H9 (cell line): ENCODE measurements at regions not wholly inside any gene's neighbourhood (a gene's known extent, or its start where the extent isn't known, plus 50 kb on each side); places are given as distances from the start of the nearest gene placed in this dataset.

Source experiments
- DNase-seq: peaks from one replicate; pipeline ENCODE4 v3.0.0-alpha.2; 2017
- H2AFZ ChIP-seq: one replicate; pipeline ENCODE4 v1.6.1; 2013; ENCODE audit warnings: mild to moderate bottlenecking, low read length, control low read depth, moderate library complexity
- H2AK5ac ChIP-seq: 2 replicates; pipeline ENCODE4 v1.6.1; 2013; ENCODE audit warnings: low read length, control low read depth, mixed read lengths; ENCODE audit not compliant: insufficient read length
- H2BK120ac ChIP-seq: one replicate; pipeline ENCODE4 v1.6.1; 2013; ENCODE audit warnings: low read depth, mild to moderate bottlenecking, low read length, control low read depth, inconsistent platforms; ENCODE audit not compliant: poor library complexity, severe bottlenecking
- H2BK12ac ChIP-seq: 2 replicates; pipeline ENCODE4 v1.6.1; 2013; ENCODE audit warnings: low read length, control low read depth, mixed read lengths, low read depth; ENCODE audit not compliant: insufficient read length
- H2BK15ac ChIP-seq: 2 replicates; pipeline ENCODE4 v1.6.1; 2013; ENCODE audit warnings: low read depth, low read length, control low read depth
- H2BK20ac ChIP-seq: one replicate; pipeline ENCODE4 v1.6.1; 2013; ENCODE audit warnings: low read depth, mild to moderate bottlenecking, low read length, control low read depth, inconsistent platforms; ENCODE audit not compliant: poor library complexity, severe bottlenecking
- H2BK5ac ChIP-seq: 2 replicates; pipeline ENCODE4 v1.6.1; 2013; ENCODE audit warnings: low read length, control low read depth, mixed read lengths; ENCODE audit not compliant: insufficient read length
- H3K14ac ChIP-seq: 2 replicates; pipeline ENCODE4 v1.6.1; 2013; ENCODE audit warnings: low read length, control low read depth; ENCODE audit not compliant: insufficient read depth
- H3K18ac ChIP-seq: 2 replicates; pipeline ENCODE4 v1.6.1; 2013; ENCODE audit warnings: low read depth, mild to moderate bottlenecking, mixed read lengths, low read length, control low read depth; ENCODE audit not compliant: insufficient read length
- H3K23ac ChIP-seq: 2 replicates; pipeline ENCODE4 v1.6.1; 2013; ENCODE audit warnings: low read length, control low read depth, mixed read lengths, low read depth; ENCODE audit not compliant: insufficient read length
- H3K23me2 ChIP-seq: 2 replicates; pipeline ENCODE4 v1.6.1; 2013; ENCODE audit warnings: low read depth, mild to moderate bottlenecking, mixed read lengths, low read length, control low read depth; ENCODE audit not compliant: insufficient read length, poor library complexity, severe bottlenecking
- H3K27ac ChIP-seq: 2 replicates; pipeline ENCODE4 v1.5.1; 2013; ENCODE audit warnings: low read length, control low read depth, mixed read lengths, low read depth; ENCODE audit not compliant: insufficient read length
- H3K27me3 ChIP-seq: 2 replicates; pipeline ENCODE4 v1.6.1; 2013; ENCODE audit warnings: low read length, control low read depth, inconsistent platforms; ENCODE audit not compliant: insufficient read depth
- H3K4ac ChIP-seq: 2 replicates; pipeline ENCODE4 v1.6.1; 2013; ENCODE audit warnings: low read depth, mild to moderate bottlenecking, control low read depth, inconsistent platforms, low read length, moderate library complexity
- H3K4me1 ChIP-seq: 2 replicates; pipeline ENCODE4 v1.6.1; 2013; ENCODE audit warnings: low read length, control low read depth, inconsistent platforms; ENCODE audit not compliant: insufficient read depth
- H3K4me2 ChIP-seq: 2 replicates; pipeline ENCODE4 v1.6.1; 2013; ENCODE audit warnings: low read length, control low read depth, mixed read lengths; ENCODE audit not compliant: insufficient read length, insufficient read depth
- H3K56ac ChIP-seq: 2 replicates; pipeline ENCODE4 v1.6.1; 2013; ENCODE audit warnings: low read depth, mild to moderate bottlenecking, mixed read lengths, low read length, control low read depth; ENCODE audit not compliant: insufficient read length
- H3K79me1 ChIP-seq: 2 replicates; pipeline ENCODE4 v1.6.1; 2013; ENCODE audit warnings: low read depth, mild to moderate bottlenecking, moderate library complexity, low read length, control low read depth, inconsistent platforms; ENCODE audit not compliant: insufficient read depth, poor library complexity, severe bottlenecking
- H3K79me2 ChIP-seq: 2 replicates; pipeline ENCODE4 v1.6.1; 2013; ENCODE audit warnings: low read length, control low read depth, inconsistent platforms; ENCODE audit not compliant: insufficient read depth
- H3K9ac ChIP-seq: 2 replicates; pipeline ENCODE4 v1.6.1; 2013; ENCODE audit warnings: low read length, control low read depth, mixed read lengths; ENCODE audit not compliant: insufficient read length; ENCODE audit errors: extremely low read depth
- H3K9me3 ChIP-seq: one replicate; pipeline ENCODE4 v1.6.1; 2013; ENCODE audit warnings: low read depth, low read length, inconsistent platforms; ENCODE audit not compliant: control insufficient read depth
- H3T11ph ChIP-seq: one replicate; pipeline ENCODE4 v1.6.1; 2013; ENCODE audit warnings: mild to moderate bottlenecking, low read length, control low read depth, inconsistent platforms
- H4K20me1 ChIP-seq: one replicate; pipeline ENCODE4 v1.6.1; 2013; ENCODE audit not compliant: control insufficient read depth, insufficient read length, insufficient read depth
- H4K5ac ChIP-seq: 2 replicates; pipeline ENCODE4 v1.6.1; 2013; ENCODE audit warnings: low read depth, mild to moderate bottlenecking, mixed read lengths, low read length, control low read depth; ENCODE audit not compliant: insufficient read length
- H4K8ac ChIP-seq: replicated peaks from 2 replicates; pipeline ENCODE4 v1.6.1; 2013; ENCODE audit warnings: low read length, control low read depth, mixed read lengths, low read depth; ENCODE audit not compliant: insufficient read length
- H4K91ac ChIP-seq: 2 replicates; pipeline ENCODE4 v1.6.1; 2013; ENCODE audit warnings: low read depth, mild to moderate bottlenecking, moderate library complexity, mixed read lengths, low read length, control low read depth; ENCODE audit not compliant: insufficient read length
- H3K27ac Mint-ChIP-seq, 3 experiments: 2 replicates in 2 of 3; 3 replicates in 1 of 3; pipeline ENCODE4 v1.8.0; 2020 to 2021; ENCODE audit warnings: mixed read lengths in 3 of 3, mild to moderate bottlenecking in 1 of 3, moderate library complexity in 1 of 3
- H3K27me3 Mint-ChIP-seq: 2 replicates; pipeline ENCODE4 v1.8.0; 2021; ENCODE audit warnings: low read depth, mild to moderate bottlenecking, moderate library complexity, mixed read lengths
- H3K36me3 Mint-ChIP-seq, 3 experiments: 2 replicates in 2 of 3; 3 replicates in 1 of 3; pipeline ENCODE4 v1.8.0; 2020 to 2021; ENCODE audit warnings: low read depth in 3 of 3, mixed read lengths in 3 of 3; ENCODE audit not compliant: insufficient read depth in 1 of 3
- H3K4me1 Mint-ChIP-seq, 2 experiments: 2 replicates each; pipeline ENCODE4 v1.8.0; 2020; ENCODE audit warnings: mixed read lengths in 2 of 2
- H3K4me3 Mint-ChIP-seq, 2 experiments: 2 replicates in 1 of 2; 3 replicates in 1 of 2; pipeline ENCODE4 v1.8.0; 2020 to 2021; ENCODE audit warnings: mild to moderate bottlenecking in 2 of 2, mixed read lengths in 2 of 2, moderate library complexity in 1 of 2
- H3K9me3 Mint-ChIP-seq, 2 experiments: 2 replicates in 1 of 2; 3 replicates in 1 of 2; pipeline ENCODE4 v1.8.0; 2020; ENCODE audit warnings: mild to moderate bottlenecking in 2 of 2, mixed read lengths in 2 of 2, moderate library complexity in 1 of 2
- CTCF ChIP-seq: fragments of 200-600 bp; sonication (generic); conservative IDR thresholded peaks from 3 replicates; pipeline ENCODE4 v1.8.0; 2021; ENCODE audit warnings: antibody characterized with exemption, mild to moderate bottlenecking
- WGBS: extraction: QIAGEN DNeasy Blood & Tissue Kit; methylation state at CpG from one replicate; pipeline ENCODE4 v1.1.7; 2013; ENCODE audit warnings: missing lambda C conversion rate, low lambda C conversion rate, mixed read lengths; ENCODE audit not compliant: insufficient read length; ENCODE audit errors: extremely low coverage; 5-methylcytosine and 5-hydroxymethylcytosine counted together

GRCh38 chr3:117439812-117440211, 730.2 kb downstream of the TUSC7 start:
- H3K9ac ChIP-seq: no peak overlapping the region
- no peak overlapping the region for H2AK5ac ChIP-seq
- H3K27me3 Mint-ChIP-seq: no peaks in the 10 kb centered on the region; the same call in 1 of the 2 replicates
- no peaks in the 10 kb centered on the region; the same call in 1 of the 2 replicates for H3K4me1 ChIP-seq
- TF ChIP-seq CTCF: peak; percentile 83
- no peak overlapping the region for H2BK20ac ChIP-seq
- H2BK120ac ChIP-seq: no peak overlapping the region
- no peak overlapping the region for H3K23ac ChIP-seq
- no peaks in the 10 kb centered on the region for H4K20me1 ChIP-seq
- no peaks in the 10 kb centered on the region for H3K79me2 ChIP-seq
- H3K36me3 Mint-ChIP-seq: peaks cover 0 to 4% (median 0%) of the 10 kb centered on the region in 3 experiments; a peak in 2 of 7 replicates
- no peak overlapping the region for H2AFZ ChIP-seq
- no peak overlapping the region for H4K5ac ChIP-seq
- no peaks in the 10 kb centered on the region for H3K9me3 ChIP-seq
- no peak for DNase-seq
- peak overlapping the region in 1 of 3 experiments; percentile 73; a peak in 1 of 7 replicates for H3K27ac Mint-ChIP-seq
- H2BK5ac ChIP-seq: no peak overlapping the region
- no peak overlapping the region for H3K56ac ChIP-seq
- H2BK15ac ChIP-seq: no peak overlapping the region
- no peak overlapping the region for H3K4me2 ChIP-seq
- H3K18ac ChIP-seq: no peak overlapping the region
- peaks cover 3 to 4% of the 10 kb centered on the region in 2 experiments; a peak in 2 of 5 replicates for H3K9me3 Mint-ChIP-seq
- no peak overlapping the region for H3K14ac ChIP-seq
- H3K23me2 ChIP-seq: no peaks in the 10 kb centered on the region
- no CpG with 5 or more reads among the region's 3 CpGs for WGBS
- no peaks in the 10 kb centered on the region for H3K27me3 ChIP-seq
- no peak overlapping the region for H4K91ac ChIP-seq
- no peak overlapping the region for H2BK12ac ChIP-seq
- H3K27ac ChIP-seq: no peak overlapping the region
- no peak overlapping the region for H3T11ph ChIP-seq
- no peak overlapping the region for H4K8ac ChIP-seq
- no peak overlapping the region; a peak in 1 of 5 replicates for H3K4me3 Mint-ChIP-seq
- H3K4ac ChIP-seq: no peak overlapping the region
- H3K4me1 Mint-ChIP-seq: peaks cover 26 to 28% of the 10 kb centered on the region in 2 experiments
- H3K79me1 ChIP-seq: no peaks in the 10 kb centered on the region
